Esophagus squamous epithelium (tissue), 4 donors: ENCODE measurements at regions not wholly inside any gene's neighbourhood (a gene's known extent, or its start where the extent isn't known, plus 50 kb on each side); places are given as distances from the start of the nearest gene placed in this dataset.

Experiments used
- POLR2A ChIP-seq, 4 donors: fragments of 450-650 bp; IDR thresholded peaks; one replicate each; pipeline ENCODE4 v1.6.1; 2017; ENCODE audit warnings: antibody characterized with exemption in 4 of 4, mild to moderate bottlenecking in 4 of 4, moderate library complexity in 3 of 4
- TF ChIP-seq, protein P1 (sequence below), 6 experiments: fragments of 450-650 bp in 4 of 6; fragments of 200-600 bp in 2 of 6; sonication (generic) in 2 of 6; IDR thresholded peaks; one replicate each; pipeline ENCODE4 v1.5.1; 2016 to 2019; ENCODE audit warnings: antibody characterized with exemption in 6 of 6, mild to moderate bottlenecking in 4 of 6, moderate library complexity in 4 of 6

GRCh38 chr14:55519473-55520080 is 60.4 kb upstream of the KTN1 start:
- no peak for TF ChIP-seq POLR2A (IDR thresholded peaks at IDR 0.05)
- TF ChIP-seq, protein P1, sequence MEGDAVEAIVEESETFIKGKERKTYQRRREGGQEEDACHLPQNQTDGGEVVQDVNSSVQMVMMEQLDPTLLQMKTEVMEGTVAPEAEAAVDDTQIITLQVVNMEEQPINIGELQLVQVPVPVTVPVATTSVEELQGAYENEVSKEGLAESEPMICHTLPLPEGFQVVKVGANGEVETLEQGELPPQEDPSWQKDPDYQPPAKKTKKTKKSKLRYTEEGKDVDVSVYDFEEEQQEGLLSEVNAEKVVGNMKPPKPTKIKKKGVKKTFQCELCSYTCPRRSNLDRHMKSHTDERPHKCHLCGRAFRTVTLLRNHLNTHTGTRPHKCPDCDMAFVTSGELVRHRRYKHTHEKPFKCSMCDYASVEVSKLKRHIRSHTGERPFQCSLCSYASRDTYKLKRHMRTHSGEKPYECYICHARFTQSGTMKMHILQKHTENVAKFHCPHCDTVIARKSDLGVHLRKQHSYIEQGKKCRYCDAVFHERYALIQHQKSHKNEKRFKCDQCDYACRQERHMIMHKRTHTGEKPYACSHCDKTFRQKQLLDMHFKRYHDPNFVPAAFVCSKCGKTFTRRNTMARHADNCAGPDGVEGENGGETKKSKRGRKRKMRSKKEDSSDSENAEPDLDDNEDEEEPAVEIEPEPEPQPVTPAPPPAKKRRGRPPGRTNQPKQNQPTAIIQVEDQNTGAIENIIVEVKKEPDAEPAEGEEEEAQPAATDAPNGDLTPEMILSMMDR (IDR thresholded peaks at IDR 0.05): peak in 2 of 6 experiments; percentile 20 to 41
